ENCODE measurements at regions not wholly inside any gene's neighbourhood (a gene's known extent, or its start where the extent isn't known, plus 50 kb on each side); places are given as distances from the start of the nearest gene placed in this dataset.

- no peaks in the 10 kb centered on the region for H3K36me3 Mint-ChIP-seq (ENCODE audit: insufficient read depth)
- no peak overlapping the region for H3K4me3 Mint-ChIP-seq
- H3K4me1 Mint-ChIP-seq = no peaks in the 10 kb centered on the region
- DNase-seq (ENCODE audit: low spot score in 2 of 2) (no peak), ATAC-seq (replicated peaks; ENCODE audit: extremely low read depth, poor library complexity, severe bottlenecking) (no peak)
- H3K9me3 Mint-ChIP-seq = peaks cover 24% of the 10 kb centered on the region
- H3K27ac Mint-ChIP-seq (ENCODE audit: low read depth) = no peak overlapping the region
- H3K27me3 Mint-ChIP-seq = no peaks in the 10 kb centered on the region
Observed at GRCh38 chr9:106737516-106737915, 125.5 kb upstream of the ZNF462 start.

- Mint-ChIP-seq H3K27ac (ENCODE audit: low read depth) (no peak overlapping the region), H3K36me3 (ENCODE audit: insufficient read depth) (no peaks in the 10 kb centered on the region), H3K27me3 (no peaks in the 10 kb centered on the region), H3K4me1 (no peaks in the 10 kb centered on the region), H3K9me3 (peaks cover 18% of the 10 kb centered on the region), H3K4me3 (no peak overlapping the region)
- DNase-seq (ENCODE audit: low spot score in 2 of 2) (no peak), ATAC-seq (replicated peaks; ENCODE audit: extremely low read depth, poor library complexity, severe bottlenecking) (no peak)
Observed at GRCh38 chr9:106738109-106738508, 124.9 kb upstream of the ZNF462 start.

GRCh38 chr9:106745457-106745856 is 117.5 kb upstream of the ZNF462 start:
- ATAC-seq (replicated peaks; ENCODE audit: extremely low read depth, poor library complexity, severe bottlenecking) = no peak
- DNase-seq (ENCODE audit: low spot score in 2 of 2) = no peak
- no peak overlapping the region for H3K27ac Mint-ChIP-seq (ENCODE audit: low read depth)
- no peak overlapping the region for H3K4me3 Mint-ChIP-seq
- H3K9me3 Mint-ChIP-seq = no peaks in the 10 kb centered on the region
- peaks cover 2% of the 10 kb centered on the region for H3K36me3 Mint-ChIP-seq (ENCODE audit: insufficient read depth)
- H3K4me1 Mint-ChIP-seq = no peaks in the 10 kb centered on the region
- no peaks in the 10 kb centered on the region for H3K27me3 Mint-ChIP-seq

GRCh38 chr9:106745876-106746275 is 117.1 kb upstream of the ZNF462 start:
- Mint-ChIP-seq H3K9me3 (no peaks in the 10 kb centered on the region), H3K36me3 (ENCODE audit: insufficient read depth) (peaks cover 2% of the 10 kb centered on the region), H3K27me3 (no peaks in the 10 kb centered on the region), H3K4me1 (no peaks in the 10 kb centered on the region), H3K27ac (ENCODE audit: low read depth) (no peak overlapping the region), H3K4me3 (no peak overlapping the region)
- ATAC-seq (replicated peaks; ENCODE audit: extremely low read depth, poor library complexity, severe bottlenecking) (no peak), DNase-seq (ENCODE audit: low spot score in 2 of 2) (no peak)

- ATAC-seq (replicated peaks; ENCODE audit: extremely low read depth, poor library complexity, severe bottlenecking) (no peak), DNase-seq (ENCODE audit: low spot score in 2 of 2) (no peak)
- Mint-ChIP-seq H3K27me3 (no peaks in the 10 kb centered on the region), H3K36me3 (ENCODE audit: insufficient read depth) (peaks cover 2% of the 10 kb centered on the region), H3K4me1 (no peaks in the 10 kb centered on the region), H3K4me3 (no peak overlapping the region), H3K9me3 (no peaks in the 10 kb centered on the region), H3K27ac (ENCODE audit: low read depth) (no peak overlapping the region)
Observed at GRCh38 chr9:106751681-106752080, 111.3 kb upstream of the ZNF462 start.

GRCh38 chr9:106752581-106752980 is 110.4 kb upstream of the ZNF462 start:
- Mint-ChIP-seq H3K9me3 (no peaks in the 10 kb centered on the region), H3K4me3 (no peak overlapping the region), H3K4me1 (no peaks in the 10 kb centered on the region), H3K36me3 (ENCODE audit: insufficient read depth) (peaks cover 2% of the 10 kb centered on the region), H3K27ac (ENCODE audit: low read depth) (no peak overlapping the region), H3K27me3 (no peaks in the 10 kb centered on the region)
- ATAC-seq (replicated peaks; ENCODE audit: extremely low read depth, poor library complexity, severe bottlenecking) (no peak), DNase-seq (ENCODE audit: low spot score in 2 of 2) (no peak)

GRCh38 chr9:106753155-106753671 is 109.8 kb upstream of the ZNF462 start:
- Mint-ChIP-seq H3K36me3 (ENCODE audit: insufficient read depth) (peaks cover 2% of the 10 kb centered on the region), H3K27me3 (no peaks in the 10 kb centered on the region), H3K4me3 (no peak overlapping the region), H3K9me3 (no peaks in the 10 kb centered on the region), H3K4me1 (no peaks in the 10 kb centered on the region), H3K27ac (ENCODE audit: low read depth) (no peak overlapping the region)
- DNase-seq (ENCODE audit: low spot score in 2 of 2) (no peak), ATAC-seq (replicated peaks; ENCODE audit: extremely low read depth, poor library complexity, severe bottlenecking) (no peak)

GRCh38 chr9:106755736-106756135 is 107.2 kb upstream of the ZNF462 start:
- no peaks in the 10 kb centered on the region for H3K9me3 Mint-ChIP-seq
- DNase-seq (ENCODE audit: low spot score in 2 of 2) (no peak), ATAC-seq (replicated peaks; ENCODE audit: extremely low read depth, poor library complexity, severe bottlenecking) (no peak)
- no peak overlapping the region for H3K27ac Mint-ChIP-seq (ENCODE audit: low read depth)
- H3K36me3 Mint-ChIP-seq (ENCODE audit: insufficient read depth) = no peaks in the 10 kb centered on the region
- no peak overlapping the region for H3K4me3 Mint-ChIP-seq
- H3K27me3 Mint-ChIP-seq = no peaks in the 10 kb centered on the region
- H3K4me1 Mint-ChIP-seq = no peaks in the 10 kb centered on the region

GRCh38 chr9:106757514-106757913 is 105.5 kb upstream of the ZNF462 start:
- Mint-ChIP-seq H3K36me3 (ENCODE audit: insufficient read depth) (no peaks in the 10 kb centered on the region), H3K4me3 (no peak overlapping the region), H3K27ac (ENCODE audit: low read depth) (no peak overlapping the region), H3K4me1 (no peaks in the 10 kb centered on the region), H3K9me3 (no peaks in the 10 kb centered on the region), H3K27me3 (no peaks in the 10 kb centered on the region)
- DNase-seq (ENCODE audit: low spot score in 2 of 2) = no peak
- ATAC-seq (replicated peaks; ENCODE audit: extremely low read depth, poor library complexity, severe bottlenecking) = no peak

- no peak for ATAC-seq (replicated peaks; ENCODE audit: extremely low read depth, poor library complexity, severe bottlenecking)
- H3K27me3 Mint-ChIP-seq = no peaks in the 10 kb centered on the region
- no peaks in the 10 kb centered on the region for H3K4me1 Mint-ChIP-seq
- H3K9me3 Mint-ChIP-seq = peaks cover 9% of the 10 kb centered on the region
- H3K27ac Mint-ChIP-seq (ENCODE audit: low read depth) = no peak overlapping the region
- no peak for DNase-seq (ENCODE audit: low spot score in 2 of 2)
- H3K36me3 Mint-ChIP-seq (ENCODE audit: insufficient read depth) = no peaks in the 10 kb centered on the region
- H3K4me3 Mint-ChIP-seq = no peak overlapping the region
Observed at GRCh38 chr9:106758911-106759310, 104.1 kb upstream of the ZNF462 start.

GRCh38 chr9:106761493-106761892 is 101.5 kb upstream of the ZNF462 start:
- H3K4me1 Mint-ChIP-seq = no peaks in the 10 kb centered on the region

GRCh38 chr9:106766616-106767015 is 96.3 kb upstream of the ZNF462 start:
- DNase-seq (ENCODE audit: low spot score in 2 of 2) (no peak), ATAC-seq (replicated peaks; ENCODE audit: extremely low read depth, poor library complexity, severe bottlenecking) (no peak)
- H3K4me1 Mint-ChIP-seq = no peaks in the 10 kb centered on the region
- no peaks in the 10 kb centered on the region for H3K36me3 Mint-ChIP-seq (ENCODE audit: insufficient read depth)
- no peak overlapping the region for H3K27ac Mint-ChIP-seq (ENCODE audit: low read depth)
- H3K27me3 Mint-ChIP-seq = no peaks in the 10 kb centered on the region
- H3K9me3 Mint-ChIP-seq = peaks cover 19% of the 10 kb centered on the region
- no peak overlapping the region for H3K4me3 Mint-ChIP-seq

More at GRCh38 chr9:106761493-106761892, 101.5 kb upstream of the ZNF462 start:
- Mint-ChIP-seq H3K9me3 (peaks cover 14% of the 10 kb centered on the region), H3K36me3 (ENCODE audit: insufficient read depth) (no peaks in the 10 kb centered on the region), H3K27me3 (no peaks in the 10 kb centered on the region), H3K27ac (ENCODE audit: low read depth) (no peak overlapping the region), H3K4me3 (no peak overlapping the region)
- no peak for DNase-seq (ENCODE audit: low spot score in 2 of 2)
- ATAC-seq (replicated peaks; ENCODE audit: extremely low read depth, poor library complexity, severe bottlenecking) = no peak

GRCh38 chr9:106769331-106769730 is 93.6 kb upstream of the ZNF462 start:
- Mint-ChIP-seq H3K27ac (ENCODE audit: low read depth) (no peak overlapping the region), H3K27me3 (no peaks in the 10 kb centered on the region), H3K4me1 (no peaks in the 10 kb centered on the region), H3K4me3 (no peak overlapping the region), H3K36me3 (ENCODE audit: insufficient read depth) (no peaks in the 10 kb centered on the region), H3K9me3 (peaks cover 10% of the 10 kb centered on the region)
- ATAC-seq (replicated peaks; ENCODE audit: extremely low read depth, poor library complexity, severe bottlenecking) = no peak
- DNase-seq (ENCODE audit: low spot score in 2 of 2) = no peak

GRCh38 chr9:106771608-106772007 is 91.4 kb upstream of the ZNF462 start:
- Mint-ChIP-seq H3K27me3 (no peaks in the 10 kb centered on the region), H3K27ac (ENCODE audit: low read depth) (no peak overlapping the region), H3K36me3 (ENCODE audit: insufficient read depth) (no peaks in the 10 kb centered on the region), H3K4me1 (no peaks in the 10 kb centered on the region), H3K9me3 (peaks cover 5% of the 10 kb centered on the region), H3K4me3 (no peak overlapping the region)
- DNase-seq (ENCODE audit: low spot score in 2 of 2) = no peak
- ATAC-seq (replicated peaks; ENCODE audit: extremely low read depth, poor library complexity, severe bottlenecking) = no peak
